HG02642 (cell line): ENCODE measurements at regions not wholly inside any gene's neighbourhood (a gene's known extent, or its start where the extent isn't known, plus 50 kb on each side); places are given as distances from the start of the nearest gene placed in this dataset.

Experiments
- ATAC-seq: cut with Tn5 transposase; IDR thresholded peaks from one replicate; pipeline ENCODE4 v1.9.1; 2021; ENCODE audit warnings: mild to moderate bottlenecking; ENCODE audit not compliant: unreplicated experiment, poor library complexity

- ATAC-seq: no peak
Measured at GRCh38 chr19:30630289-30631032, 258.3 kb downstream of the ZNF536 start.

- ATAC-seq: no peak
Measured at GRCh38 chr19:30629086-30629485, 256.9 kb downstream of the ZNF536 start.

DNA sequence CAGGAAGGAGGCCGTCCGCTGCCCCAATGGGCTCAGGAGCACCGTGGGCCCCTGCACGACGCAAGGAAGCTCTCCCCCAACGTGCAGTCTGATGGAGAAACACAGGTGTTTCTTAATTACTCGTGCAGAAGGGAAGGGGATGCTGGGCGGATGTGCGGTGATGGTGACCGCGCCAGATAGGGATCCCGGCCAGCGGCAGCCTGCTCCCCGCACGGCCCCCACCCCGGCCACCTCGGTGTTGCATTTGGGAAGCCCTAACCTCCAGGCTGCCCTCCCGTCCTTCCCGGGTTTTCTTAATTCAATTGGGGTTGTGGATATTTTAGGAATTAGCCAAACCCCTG is 254.4 kb downstream of the ZNF536 start:
- ATAC-seq: no peak

- no peak for ATAC-seq
Measured at GRCh38 chr19:30625947-30626625, 253.9 kb downstream of the ZNF536 start.

GRCh38 chr19:30622276-30622675 is 250.1 kb downstream of the ZNF536 start:
- ATAC-seq: no peak

DNA sequence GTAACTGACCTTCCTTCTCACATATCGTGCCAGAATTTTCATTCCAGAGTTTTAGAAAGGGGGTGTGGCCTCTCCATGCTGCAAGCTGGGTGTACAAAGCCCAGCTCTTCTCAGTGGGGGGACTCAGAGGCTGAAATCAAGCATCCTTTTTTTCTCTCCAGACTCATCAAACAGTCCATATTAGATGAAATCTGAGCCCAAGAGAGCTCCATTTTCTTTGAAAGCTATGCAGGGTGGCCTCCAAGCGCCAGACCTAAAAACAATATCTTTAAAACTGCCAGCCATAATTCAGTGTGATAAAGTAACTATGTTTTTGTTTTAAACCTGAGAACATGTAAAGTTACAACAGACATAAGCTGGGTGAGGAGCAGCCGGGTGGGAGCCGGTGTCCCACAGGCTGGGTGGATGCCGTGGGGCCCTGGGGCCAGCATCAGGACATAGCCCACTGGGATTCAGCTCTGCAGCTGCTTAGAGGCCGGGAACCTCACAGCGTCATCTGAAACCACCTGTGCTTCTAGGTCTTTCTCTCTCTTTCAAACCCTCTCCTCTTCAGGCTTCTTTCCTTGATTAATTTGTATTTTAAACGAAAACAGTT is 249.2 kb downstream of the ZNF536 start:
- no peak for ATAC-seq

DNA sequence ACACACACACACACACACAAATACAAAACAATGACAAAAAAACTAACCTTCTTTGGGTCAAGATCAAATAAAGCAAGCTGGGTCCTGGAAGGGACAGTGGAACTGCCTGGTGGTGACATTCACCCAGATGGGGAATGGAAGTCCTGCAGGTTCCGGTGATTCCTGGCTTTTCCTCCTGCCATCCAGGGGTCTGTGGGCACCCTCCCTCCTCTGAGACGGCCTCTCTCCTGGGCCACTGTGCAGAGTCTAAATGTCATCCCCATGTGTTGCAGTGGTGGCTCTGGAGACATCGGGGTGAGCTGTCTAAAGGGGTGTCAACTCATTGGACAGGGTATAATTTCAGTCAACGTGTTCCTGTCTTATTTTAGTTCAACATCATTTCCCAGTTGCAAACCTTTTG is 248.2 kb downstream of the ZNF536 start:
- ATAC-seq: no peak

GRCh38 chr19:30609656-30610270 is 237.6 kb downstream of the ZNF536 start:
- ATAC-seq: no peak

- ATAC-seq: no peak
Measured at GRCh38 chr19:30608471-30608870, 236.3 kb downstream of the ZNF536 start.
